ENCODE measurements at regions not wholly inside any gene's neighbourhood (a gene's known extent, or its start where the extent isn't known, plus 50 kb on each side); places are given as distances from the start of the nearest gene placed in this dataset.

- no peak for TF ChIP-seq CTCF (IDR thresholded peaks at IDR 0.05; ENCODE audit: low read depth, low read length)
- no peak for TF ChIP-seq EZH2phosphoT487 (IDR thresholded peaks at IDR 0.05; ENCODE audit: low read depth)
Measured at GRCh38 chr2:126781806-126782205, 116.9 kb upstream of the TEX51 start.
